ENCODE measurements at regions not wholly inside any gene's neighbourhood (a gene's known extent, or its start where the extent isn't known, plus 50 kb on each side); places are given as distances from the start of the nearest gene placed in this dataset.

DNA sequence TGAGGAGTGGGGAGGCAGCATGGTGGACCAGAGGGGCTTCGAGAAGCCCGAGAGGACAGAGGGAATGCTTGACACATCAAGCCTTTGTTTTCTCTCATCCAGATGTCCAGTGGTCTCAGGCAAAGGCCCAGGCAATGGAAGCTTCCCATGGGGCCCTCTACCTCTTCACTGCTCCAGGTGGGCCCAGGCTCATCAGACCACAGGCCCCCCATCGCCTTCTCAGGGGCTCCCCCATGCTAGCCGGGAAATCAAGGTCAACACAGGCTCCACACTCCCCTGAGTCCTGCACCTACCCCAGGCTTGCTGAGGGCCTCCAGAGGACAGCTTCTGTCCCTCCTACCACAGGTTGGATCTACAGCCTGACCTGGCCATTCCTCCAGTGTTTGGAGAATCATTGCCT, 157.5 kb downstream of the CHST1 start:
- DNase-seq (ENCODE audit: low read depth), result no peak
- no peaks in the 10 kb centered on the region for H3K27me3 ChIP-seq (ENCODE audit: control insufficient read depth, insufficient read depth, low read length)
- no peak overlapping the region for H3K4me3 ChIP-seq (ENCODE audit: low read depth, low read length)
- CTCF ChIA-PET, result no interaction called here
- POLR2A ChIA-PET, result no interaction called here
- TF ChIP-seq CTCF (IDR thresholded peaks at IDR 0.05; ENCODE audit: insufficient read depth, low read depth, low read length), result no peak
- H3K36me3 ChIP-seq (ENCODE audit: control insufficient read depth, insufficient read depth, low read length), result no peaks in the 10 kb centered on the region

- Histone ChIP-seq H3K36me3 (ENCODE audit: control insufficient read depth, insufficient read depth, low read length) (no peaks in the 10 kb centered on the region), H3K4me3 (ENCODE audit: low read depth, low read length) (no peak overlapping the region), H3K27me3 (ENCODE audit: control insufficient read depth, insufficient read depth, low read length) (no peaks in the 10 kb centered on the region)
- ChIA-PET CTCF (no interaction called here), POLR2A (no interaction called here)
- no peak for DNase-seq (ENCODE audit: low read depth)
- TF ChIP-seq CTCF (IDR thresholded peaks at IDR 0.05; ENCODE audit: insufficient read depth, low read depth, low read length), result no peak
Observed at GRCh38 chr11:45503311-45503710, 162.1 kb downstream of the CHST1 start.

DNA sequence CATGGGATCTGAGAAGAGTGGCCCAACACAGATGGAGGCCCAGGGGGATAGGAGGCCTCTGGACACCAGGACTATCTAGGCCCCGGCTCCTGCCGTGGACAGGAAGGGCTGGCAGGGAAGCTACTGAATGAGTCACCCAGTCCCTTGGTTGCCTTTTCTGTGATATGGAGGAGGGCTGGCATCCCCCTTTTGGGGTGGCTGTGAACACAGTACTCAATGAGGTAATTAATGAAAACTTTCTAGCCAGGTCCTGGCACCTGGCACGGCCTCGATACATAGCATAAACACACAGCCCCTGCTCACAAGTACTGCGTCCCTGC, 163.2 kb downstream of the CHST1 start:
- POLR2A ChIA-PET, result no interaction called here
- DNase-seq (ENCODE audit: low read depth), result no peak
- H3K36me3 ChIP-seq (ENCODE audit: control insufficient read depth, insufficient read depth, low read length), result no peaks in the 10 kb centered on the region
- H3K27me3 ChIP-seq (ENCODE audit: control insufficient read depth, insufficient read depth, low read length), result no peaks in the 10 kb centered on the region
- TF ChIP-seq CTCF (IDR thresholded peaks at IDR 0.05; ENCODE audit: insufficient read depth, low read depth, low read length), result no peak
- no peak overlapping the region for H3K4me3 ChIP-seq (ENCODE audit: low read depth, low read length)
- CTCF ChIA-PET, result no interaction called here

DNA sequence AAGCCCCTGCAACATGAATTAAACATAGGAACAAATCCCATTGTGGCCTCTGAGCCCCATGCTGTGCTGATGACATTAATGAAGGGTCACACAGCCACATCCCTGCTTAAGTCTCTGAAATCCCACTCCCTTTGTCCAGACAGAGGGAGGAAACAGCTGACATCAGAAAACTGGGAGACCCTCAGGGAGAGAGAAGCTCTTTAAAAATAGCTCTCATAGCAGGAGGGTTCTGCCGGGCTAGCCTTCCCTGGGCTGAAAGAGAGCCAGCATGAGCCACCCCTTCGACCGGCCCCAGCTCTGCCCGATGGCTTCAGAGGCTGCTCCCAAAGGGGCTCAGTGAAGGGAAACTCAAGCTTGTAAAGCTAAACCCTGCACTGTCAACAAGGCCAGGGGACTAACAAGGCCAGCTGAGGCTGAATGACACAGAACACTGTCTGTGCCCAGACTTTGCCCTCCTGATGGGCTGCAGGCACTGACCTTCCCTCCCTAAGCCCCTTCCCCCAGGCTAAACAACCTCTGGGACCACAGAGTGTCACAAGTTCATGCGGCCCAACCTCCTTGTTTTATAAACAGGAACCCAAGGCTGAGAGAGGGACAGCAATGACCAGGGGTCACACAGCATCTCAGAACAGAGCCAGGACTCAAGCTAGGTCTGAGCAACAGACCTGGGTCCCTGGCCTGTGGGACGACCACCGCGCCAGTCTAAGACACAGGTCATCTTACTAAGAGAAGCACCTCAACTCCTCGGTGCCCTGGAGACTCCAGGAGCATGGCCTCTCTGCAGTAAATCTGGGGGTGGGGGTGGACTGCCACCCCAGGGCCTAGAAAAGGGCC, 163.8 kb downstream of the CHST1 start:
- no peaks in the 10 kb centered on the region for H3K36me3 ChIP-seq (ENCODE audit: control insufficient read depth, insufficient read depth, low read length)
- TF ChIP-seq CTCF (IDR thresholded peaks at IDR 0.05; ENCODE audit: insufficient read depth, low read depth, low read length), result no peak
- CTCF ChIA-PET, result no interaction called here
- POLR2A ChIA-PET, result interaction anchor here (0.6 kb wide), 1 partner anchor 365 kb away, joined by 3 read pairs; no protein-coding TSS in a partner anchor
- no peaks in the 10 kb centered on the region for H3K27me3 ChIP-seq (ENCODE audit: control insufficient read depth, insufficient read depth, low read length)
- no peak overlapping the region for H3K4me3 ChIP-seq (ENCODE audit: low read depth, low read length)
- no peak for DNase-seq (ENCODE audit: low read depth)

DNA sequence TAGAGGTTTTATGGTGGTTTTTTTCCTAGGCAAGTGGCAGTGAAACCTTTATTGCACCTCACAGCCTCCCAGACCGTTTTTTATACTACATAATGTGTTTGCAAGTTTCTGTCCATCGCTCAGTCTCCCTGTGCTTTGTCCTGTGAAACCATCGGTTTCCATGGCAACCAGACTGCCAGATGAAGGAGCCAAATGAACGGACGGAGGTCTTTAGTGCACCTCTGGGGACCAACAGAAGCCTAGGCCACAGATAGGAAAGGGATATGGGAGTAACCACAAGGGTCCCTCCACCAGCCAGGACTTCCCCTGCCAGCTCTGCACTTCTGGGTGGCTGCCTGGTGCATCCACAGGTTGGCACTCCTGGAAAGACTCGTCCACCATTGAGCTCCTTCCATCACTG, 165.0 kb downstream of the CHST1 start:
- no peak for TF ChIP-seq CTCF (IDR thresholded peaks at IDR 0.05; ENCODE audit: insufficient read depth, low read depth, low read length)
- Histone ChIP-seq H3K27me3 (ENCODE audit: control insufficient read depth, insufficient read depth, low read length) (no peaks in the 10 kb centered on the region), H3K4me3 (ENCODE audit: low read depth, low read length) (no peak overlapping the region), H3K36me3 (ENCODE audit: control insufficient read depth, insufficient read depth, low read length) (no peaks in the 10 kb centered on the region)
- no peak for DNase-seq (ENCODE audit: low read depth)
- ChIA-PET POLR2A (no interaction called here), CTCF (interaction anchor here (0.6 to 0.9 kb wide), 2 partner anchors 128 to 129 kb away, joined by 3 read pairs; no protein-coding TSS in a partner anchor)

All from BJ (cell line).